Amniotic stem cell (primary cell): ENCODE measurements at regions not wholly inside any gene's neighbourhood (a gene's known extent, or its start where the extent isn't known, plus 50 kb on each side); places are given as distances from the start of the nearest gene placed in this dataset.
"Not testable (repeated sequence)": the region's sequence is repeated elsewhere in the genome, so short reads cannot be mapped to it uniquely, and the experiment has no call there.

Experiments used
- DNase-seq: peaks from one replicate; lab custom pipeline; 2025; lab: John Stamatoyannopoulos, UW

GRCh38 chr4:170803492-170803891 is 713.7 kb upstream of the AADAT start:
- DNase-seq, result no peak

DNA sequence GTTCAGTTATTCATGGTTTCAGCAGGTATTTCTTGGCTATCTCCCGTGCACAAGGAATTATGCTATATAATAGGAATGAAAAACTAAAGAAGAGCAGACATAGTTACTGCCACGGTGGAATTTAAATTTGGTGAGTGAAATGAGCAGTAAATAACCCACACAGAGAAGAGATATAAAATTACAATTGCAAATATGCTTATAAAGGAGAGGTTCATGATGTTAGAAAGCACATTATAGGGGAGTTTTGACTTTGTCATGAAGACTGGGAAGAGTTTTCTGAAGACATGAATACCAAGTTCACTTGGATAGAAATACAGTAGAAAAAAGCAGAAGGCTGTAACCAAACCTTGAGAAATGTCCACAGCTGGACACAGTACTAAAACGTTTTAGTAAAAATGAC is 712.0 kb upstream of the AADAT start:
- no peak for DNase-seq

DNA sequence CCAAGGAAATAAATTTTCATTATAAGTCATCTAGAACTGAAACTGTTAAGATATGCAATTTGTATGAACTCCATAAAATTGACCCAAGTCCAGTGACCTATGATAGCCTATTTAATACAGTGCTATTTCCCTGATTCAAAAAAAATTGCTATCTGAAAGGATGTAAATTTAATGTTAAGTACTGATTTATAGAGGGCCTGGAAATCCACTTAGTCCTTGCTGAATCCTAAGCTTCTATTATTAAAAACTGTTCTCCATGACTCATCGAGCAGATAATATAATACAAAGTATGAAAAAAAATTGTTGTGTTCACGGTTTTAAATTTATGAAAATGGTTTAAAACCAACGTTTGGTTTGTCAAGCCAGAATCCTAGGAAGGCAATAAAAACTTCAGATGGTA is 704.8 kb upstream of the AADAT start:
- DNase-seq, result no peak

GRCh38 chr4:170788540-170789051 is 698.8 kb upstream of the AADAT start:
- not testable (repeated sequence) for DNase-seq

- no peak for DNase-seq
These were observed 687.9 kb upstream of the AADAT start for GRCh38 chr4:170777663-170778062.

- no peak for DNase-seq
These were observed 687.2 kb upstream of the AADAT start for GRCh38 chr4:170776983-170777382.

GRCh38 chr4:170775851-170776250 is 686.1 kb upstream of the AADAT start:
- no peak for DNase-seq

- no peak for DNase-seq
These were observed 684.0 kb upstream of the AADAT start for GRCh38 chr4:170773709-170774273.

DNA sequence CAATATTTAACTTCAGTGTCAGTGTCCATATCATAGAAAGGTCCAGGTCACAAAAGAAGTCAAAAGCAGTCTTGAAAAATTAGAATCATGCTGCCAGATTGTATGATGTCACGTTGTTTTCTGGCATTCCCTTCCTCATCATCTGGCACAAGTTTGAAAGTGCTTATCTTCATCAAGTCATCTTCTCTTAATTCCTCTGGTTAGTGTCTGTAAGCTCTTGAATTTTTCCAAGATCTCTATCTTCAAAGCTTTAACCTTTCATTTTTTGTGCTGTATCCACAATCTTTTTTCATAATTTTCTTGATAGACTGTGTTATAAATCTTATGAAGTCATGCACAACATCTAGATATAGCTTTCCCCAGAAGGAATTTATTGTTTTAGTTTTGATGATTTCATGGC is 682.7 kb upstream of the AADAT start:
- DNase-seq, result no peak

- no peak for DNase-seq
These were observed 680.9 kb upstream of the AADAT start for GRCh38 chr4:170770664-170771063.

DNA sequence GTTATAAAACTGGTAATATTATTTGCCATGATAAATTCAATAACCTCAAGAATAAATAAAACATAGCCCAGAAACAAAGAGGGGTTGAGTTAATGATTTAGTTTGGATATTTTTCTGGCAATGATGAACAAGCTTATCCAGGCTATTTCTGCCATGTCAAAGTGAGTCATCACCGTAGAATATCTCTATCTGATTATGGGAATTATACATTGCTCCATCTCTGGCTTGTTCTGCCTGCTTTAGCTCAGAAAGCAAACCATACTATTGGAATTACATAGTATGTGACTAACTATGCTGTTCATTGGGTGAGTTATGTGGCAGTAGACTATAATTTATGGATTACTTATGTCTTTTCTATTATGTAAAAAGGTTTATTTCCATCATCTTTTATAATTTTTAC is 680.1 kb upstream of the AADAT start:
- no peak for DNase-seq

DNA sequence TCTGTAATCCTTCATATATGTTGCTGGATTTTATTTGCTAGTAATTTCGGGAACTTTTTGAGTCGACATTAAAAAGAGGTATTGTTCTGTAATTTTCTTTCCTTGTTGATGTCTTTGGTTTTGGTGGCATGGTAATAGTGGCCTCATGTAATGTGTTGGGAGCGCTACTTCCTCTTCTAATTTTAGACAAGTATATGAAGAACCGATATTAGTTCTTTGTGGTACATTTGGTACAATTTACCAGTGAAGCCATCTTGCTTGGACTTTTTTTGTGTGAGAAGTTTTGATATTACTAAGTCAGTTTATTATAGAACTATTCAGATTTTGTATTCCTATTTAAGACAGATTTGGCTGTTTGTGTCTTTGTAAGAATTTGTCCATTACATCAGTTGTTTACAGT is 669.2 kb upstream of the AADAT start:
- DNase-seq, result no peak

DNA sequence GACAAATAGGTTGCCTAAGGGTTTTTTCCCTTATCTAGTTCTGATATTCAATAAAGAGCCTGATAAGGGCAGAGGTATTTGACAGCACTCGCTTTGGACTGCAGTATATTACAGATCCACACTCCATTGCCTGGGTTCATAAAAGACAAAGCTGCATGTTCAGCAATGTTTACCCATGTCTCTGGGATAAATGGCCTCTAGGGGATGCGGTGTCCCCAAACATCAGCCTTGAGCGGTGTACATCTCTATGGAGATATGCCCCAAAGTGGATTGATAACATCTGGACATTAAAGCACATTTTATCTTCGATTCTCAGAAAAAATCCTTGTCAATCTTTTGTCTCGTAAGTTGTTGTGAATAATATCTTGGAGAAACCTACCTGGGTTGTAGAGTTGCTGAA is 660.8 kb upstream of the AADAT start:
- no peak for DNase-seq

DNA sequence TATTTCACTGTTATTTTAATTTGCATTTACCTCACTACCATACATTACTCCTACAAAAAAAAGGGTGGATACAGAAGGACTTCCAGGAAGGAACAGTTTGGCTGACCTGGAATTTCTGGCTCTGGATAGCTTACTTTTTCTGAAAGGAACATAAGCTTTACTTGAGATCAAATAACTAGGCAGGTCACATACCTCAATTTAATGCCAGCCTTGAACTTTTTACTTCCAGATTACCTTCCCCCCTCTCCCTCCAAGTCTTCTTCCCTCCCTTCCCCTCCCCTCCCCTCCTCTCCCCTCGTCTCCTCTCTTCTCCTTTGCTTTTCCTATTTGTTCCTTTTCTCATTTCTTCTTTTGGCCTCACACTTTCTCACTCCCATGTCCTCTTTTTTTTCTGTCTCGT is 659.2 kb upstream of the AADAT start:
- no peak for DNase-seq

DNA sequence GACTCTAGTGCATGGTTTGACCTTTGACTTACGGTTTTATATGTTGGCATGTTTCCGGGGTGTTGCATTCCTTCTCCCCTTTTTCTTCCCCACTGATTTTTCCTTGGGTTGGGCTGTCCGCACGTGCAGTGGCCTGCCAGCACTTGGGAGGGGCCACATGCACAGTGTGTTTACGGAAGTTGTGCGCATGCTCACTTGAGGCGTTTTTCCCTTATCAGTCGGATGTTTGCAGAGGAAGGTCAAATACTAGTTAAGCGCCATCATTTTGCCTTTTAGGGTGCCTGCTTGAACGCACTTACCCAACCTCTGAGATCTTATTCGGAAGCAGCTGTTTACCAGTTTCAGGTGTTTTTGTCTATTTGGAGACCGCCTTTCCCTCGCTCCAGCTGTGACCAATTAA is 653.9 kb upstream of the AADAT start:
- no peak for DNase-seq

- no peak for DNase-seq
These were observed 652.1 kb upstream of the AADAT start for GRCh38 chr4:170741856-170742255.

DNA sequence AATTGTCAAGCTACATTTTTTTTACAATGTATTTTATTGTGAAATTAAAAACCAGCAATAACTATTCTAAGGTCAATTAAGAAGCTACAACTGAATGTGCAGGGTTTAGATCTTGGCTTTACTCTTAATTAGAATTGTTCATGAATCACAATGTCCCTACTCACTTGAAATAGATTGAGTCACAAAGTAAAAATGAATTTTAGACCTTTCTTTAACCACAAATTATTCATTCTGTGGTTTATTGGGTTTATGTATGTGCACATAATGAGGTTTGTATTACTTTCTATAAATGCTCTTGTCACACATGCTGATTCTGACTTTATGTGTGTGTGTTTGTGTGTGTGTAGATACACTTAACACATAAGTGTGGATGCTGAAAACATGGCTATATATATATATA is 647.0 kb upstream of the AADAT start:
- DNase-seq, result no peak

DNA sequence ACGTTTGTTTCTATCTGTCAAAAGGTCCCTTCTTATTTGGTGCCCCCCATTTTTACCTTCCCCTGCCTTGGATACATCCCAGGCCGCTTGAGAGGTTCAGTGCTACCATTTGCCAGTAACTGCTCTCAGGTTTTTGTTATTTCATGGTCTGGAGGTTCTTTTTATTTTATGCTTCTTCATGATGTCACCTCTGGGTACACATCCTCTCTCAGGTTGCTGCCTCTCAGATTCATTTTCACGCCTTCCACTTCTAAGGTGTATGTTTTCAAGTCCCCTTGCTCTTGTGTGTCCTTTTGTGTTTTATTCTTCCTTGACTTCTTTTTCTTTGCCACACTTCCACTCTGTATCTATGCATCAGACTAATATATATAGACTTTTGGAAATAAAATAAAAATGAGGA is 640.1 kb upstream of the AADAT start:
- DNase-seq, result no peak

- no peak for DNase-seq
These were observed 639.5 kb upstream of the AADAT start for GRCh38 chr4:170729236-170729635.

GRCh38 chr4:170724191-170724590 is 634.4 kb upstream of the AADAT start:
- DNase-seq, result no peak

DNA sequence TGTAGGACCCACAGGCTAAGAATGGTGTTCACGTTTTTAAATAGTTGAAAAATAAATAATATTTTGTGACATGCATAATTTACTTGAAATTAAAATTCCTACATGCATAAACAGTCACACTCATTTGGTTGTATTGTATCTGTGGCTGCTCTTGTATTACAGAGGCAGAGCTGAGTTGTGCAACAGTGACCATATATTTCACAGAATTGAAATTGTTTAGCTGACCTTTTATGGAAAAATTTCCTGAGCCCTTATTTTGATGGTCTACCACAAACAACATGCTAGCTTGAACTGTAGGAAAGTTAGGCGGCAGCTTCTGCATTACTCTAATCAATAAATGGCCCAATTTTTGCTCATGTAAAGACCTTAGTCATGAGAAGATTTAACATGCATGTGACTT is 633.4 kb upstream of the AADAT start:
- DNase-seq, result no peak

DNA sequence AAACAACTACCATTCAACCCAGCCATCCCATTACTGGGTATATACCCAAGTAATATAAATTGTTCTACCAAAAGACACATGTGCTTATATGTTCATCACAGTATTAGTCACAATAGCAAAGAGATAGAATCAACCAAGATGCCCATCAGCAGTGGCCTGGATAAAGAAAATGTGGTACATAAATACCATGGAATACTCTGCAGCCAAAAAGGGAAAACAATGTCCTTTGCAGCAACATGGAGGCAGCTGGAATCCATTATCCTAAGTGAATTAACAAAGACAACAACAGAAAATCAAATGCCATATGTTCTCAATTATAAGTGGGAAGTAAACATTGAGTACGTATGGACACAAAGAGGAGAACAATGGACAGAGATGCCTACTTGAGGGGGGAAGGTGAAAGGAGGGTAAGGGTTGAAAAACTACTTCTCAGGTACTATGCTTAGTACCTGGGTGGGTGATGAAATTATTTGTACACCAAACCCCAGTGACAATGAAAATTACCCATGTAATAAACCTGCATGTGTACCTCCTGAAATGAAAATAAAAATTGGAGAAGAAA is 632.1 kb upstream of the AADAT start:
- no peak for DNase-seq

DNA sequence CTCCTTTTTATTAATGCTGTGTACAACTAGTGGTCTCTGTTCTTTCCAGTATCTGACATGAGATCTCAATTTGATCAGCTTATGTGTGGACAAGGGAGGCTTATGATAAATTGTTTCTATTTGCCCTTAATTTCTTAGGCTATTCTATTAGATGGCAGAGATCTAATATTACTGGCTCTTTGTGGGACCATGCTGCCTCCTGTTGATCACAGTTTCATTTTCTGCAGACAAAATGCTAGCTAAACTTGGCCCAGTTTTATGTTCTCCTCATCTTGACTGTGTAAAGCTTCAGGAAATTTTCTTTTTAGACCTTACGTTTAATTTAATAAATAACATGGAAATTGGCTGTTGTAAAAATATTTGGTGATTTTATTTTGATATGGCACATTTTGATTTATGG is 627.1 kb upstream of the AADAT start:
- no peak for DNase-seq

DNA sequence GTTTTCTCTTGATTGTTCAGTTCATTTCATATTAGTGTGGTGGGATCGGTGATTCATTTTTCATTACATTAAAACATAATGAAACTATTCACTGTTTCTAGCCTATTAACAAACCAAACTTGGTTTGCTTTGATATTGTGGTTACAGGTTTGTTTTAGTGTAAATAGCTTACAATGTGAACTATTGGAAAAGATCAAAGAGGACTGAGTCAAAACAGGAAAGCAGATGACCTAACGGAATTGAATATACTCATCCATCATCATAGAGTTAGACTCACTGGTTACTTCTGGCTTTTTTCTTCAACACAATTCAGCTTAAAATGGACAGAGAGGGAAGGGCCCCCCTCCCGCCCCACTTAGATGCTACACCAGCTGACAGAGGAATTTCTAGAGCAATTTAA is 616.2 kb upstream of the AADAT start:
- DNase-seq, result no peak
